Activated naive CD4-positive, alpha-beta T cell treated with anti-CD3 and anti-CD28 coated beads, Interleukin-2, amount 50 U/mL, for 72 hours (primary cell): ENCODE measurements at regions not wholly inside any gene's neighbourhood (a gene's known extent, or its start where the extent isn't known, plus 50 kb on each side); places are given as distances from the start of the nearest gene placed in this dataset.
A peak's percentile ranks its signal among the peaks of the same experiment; 100 is the strongest.
"Not testable (repeated sequence)": the region's sequence is repeated elsewhere in the genome, so short reads cannot be mapped to it uniquely, and the experiment has no call there.

Experiments
- ATAC-seq, 2 donors: fragments of 150-1000 bp; cut with Tn5 transposase; 2 replicates each; pipeline ENCODE4 v1.10.0; 2021; ENCODE audit warnings: mild to moderate bottlenecking in 2 of 2, moderate library complexity in 2 of 2
- DNase-seq, 2 donors: peaks; one replicate each; pipeline ENCODE4 v3.0.0; 2021 to 2022; ENCODE audit warnings: low spot score in 2 of 2
- H3K27ac Mint-ChIP-seq, 2 donors: one replicate each; pipeline ENCODE4 v1.8.0; 2022; ENCODE audit warnings: mild to moderate bottlenecking in 2 of 2, mixed read lengths in 2 of 2
- H3K36me3 Mint-ChIP-seq, 2 donors: one replicate each; pipeline ENCODE4 v1.8.0; 2022; ENCODE audit warnings: mixed read lengths in 2 of 2
- H3K9me3 Mint-ChIP-seq, 2 donors: one replicate each; pipeline ENCODE4 v1.8.0; 2022; ENCODE audit warnings: mixed read lengths in 2 of 2

DNA sequence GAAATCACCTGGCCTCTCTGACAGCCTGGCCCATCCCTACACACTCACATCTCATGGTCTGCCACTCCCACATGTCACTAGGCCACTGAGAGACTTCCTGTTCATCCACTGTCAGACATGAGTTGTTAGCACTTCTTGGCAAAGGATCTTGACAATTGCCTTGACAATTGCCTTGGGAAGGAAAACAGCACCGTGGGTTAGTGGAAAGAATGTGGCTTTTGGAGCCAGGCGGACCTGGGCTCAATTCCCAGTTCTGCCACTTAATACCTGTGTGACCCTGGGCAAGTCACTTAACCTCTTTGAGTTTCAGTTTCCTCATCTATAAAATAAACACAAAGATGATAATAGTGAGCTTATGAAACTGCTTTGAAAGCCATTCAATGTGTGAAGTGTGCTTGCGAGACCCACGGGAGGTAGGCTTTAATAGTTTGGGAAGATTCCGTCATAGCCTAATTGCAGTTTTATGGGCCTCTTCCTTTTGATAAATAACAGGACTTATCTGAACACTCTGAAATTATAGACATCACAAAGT lies 250.4 kb downstream of the C12orf75 start:
- Mint-ChIP-seq H3K27ac (no peak overlapping the region), H3K36me3 (no peaks in the 10 kb centered on the region), H3K9me3 (no peaks in the 10 kb centered on the region)
- DNase-seq (no peak), ATAC-seq (no peak)

DNA sequence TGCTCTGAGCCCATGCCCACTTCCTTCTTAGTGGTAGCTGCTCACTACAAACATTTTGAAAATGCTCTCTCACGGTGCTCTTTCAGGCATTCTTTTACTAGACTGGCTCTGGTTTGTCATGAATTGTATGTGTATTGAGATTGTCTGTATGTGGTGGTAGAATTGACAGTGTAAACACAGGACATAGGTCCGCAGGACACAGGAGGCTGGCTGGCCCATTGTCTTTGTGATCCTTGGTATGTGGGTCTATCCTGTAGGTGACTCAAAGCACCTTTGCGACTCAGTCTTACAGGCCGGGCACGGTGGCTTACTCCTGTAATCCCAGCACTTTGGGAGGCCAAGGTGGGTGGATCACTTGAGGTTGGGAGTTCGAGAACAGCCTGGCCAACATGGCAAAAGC lies 250.9 kb downstream of the C12orf75 start:
- Mint-ChIP-seq H3K9me3 (peaks cover 0 to 3% of the 10 kb centered on the region in 2 donors), H3K36me3 (no peaks in the 10 kb centered on the region), H3K27ac (no peak overlapping the region)
- DNase-seq = no peak
- no peak for ATAC-seq

DNA sequence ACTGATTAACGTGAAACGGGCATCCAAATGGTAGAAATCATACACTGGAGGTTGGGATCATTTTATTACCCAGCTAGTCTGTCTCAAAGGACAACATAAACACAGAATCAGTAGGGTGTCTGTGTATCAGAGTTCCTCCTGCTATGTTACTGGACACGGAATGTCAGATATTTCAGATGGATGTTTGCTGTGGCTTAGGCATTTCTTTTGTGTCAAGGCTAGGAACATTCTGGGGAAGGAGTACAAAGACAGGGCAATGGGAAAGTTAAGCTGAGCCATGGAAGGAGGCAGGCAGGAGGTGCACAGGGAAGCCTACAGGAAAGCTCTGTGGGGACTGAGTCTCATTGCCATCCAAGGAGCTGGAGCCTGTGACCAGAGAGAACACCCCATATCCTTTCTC lies 254.6 kb downstream of the C12orf75 start:
- no peak for ATAC-seq
- no peak for DNase-seq
- Mint-ChIP-seq H3K27ac (no peak overlapping the region), H3K9me3 (peaks cover 0 to 3% of the 10 kb centered on the region in 2 donors), H3K36me3 (no peaks in the 10 kb centered on the region)

DNA sequence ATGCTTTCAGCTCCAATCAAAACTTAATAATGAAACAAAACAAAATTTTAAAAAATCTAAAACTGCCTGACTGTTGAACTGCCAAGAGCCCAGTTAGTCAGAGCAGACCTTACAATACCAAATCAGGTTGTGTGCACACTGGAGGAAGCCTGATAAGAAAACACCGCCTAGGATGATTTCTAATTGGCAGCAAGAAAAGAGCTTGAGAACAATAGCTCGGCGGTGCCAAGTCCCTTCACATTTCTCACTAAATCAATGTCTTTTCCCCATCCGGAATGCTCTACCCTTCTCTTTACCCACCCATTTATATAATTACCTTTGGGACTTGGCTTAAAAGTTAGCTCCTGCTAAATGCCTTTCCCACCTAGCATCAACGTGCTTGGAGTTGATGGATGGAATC lies 256.7 kb downstream of the C12orf75 start:
- no peak for DNase-seq
- Mint-ChIP-seq H3K9me3 (peaks cover 0 to 3% of the 10 kb centered on the region in 2 donors), H3K36me3 (no peaks in the 10 kb centered on the region), H3K27ac (no peak overlapping the region)
- no peak for ATAC-seq

DNA sequence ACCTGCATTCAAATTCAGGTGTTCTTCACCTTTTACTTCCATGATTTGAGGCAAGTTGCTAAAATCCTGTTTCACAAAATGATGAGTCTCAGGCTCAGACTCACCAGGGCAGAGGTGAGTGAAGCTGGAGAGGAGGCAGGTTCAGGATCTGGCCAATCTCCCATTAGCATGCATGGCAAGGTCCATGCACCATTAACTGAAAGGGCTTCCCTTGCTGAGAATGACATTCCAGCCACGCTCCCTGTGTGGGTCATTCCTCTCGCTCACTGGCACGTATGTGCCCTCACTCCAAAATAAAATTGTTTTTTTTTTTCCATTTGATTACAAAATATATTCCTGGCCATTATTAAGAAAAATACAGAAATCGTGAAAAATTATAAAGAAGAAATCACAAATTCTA lies 257.6 kb downstream of the C12orf75 start:
- DNase-seq (no peak), ATAC-seq (no peak)
- no peak overlapping the region for H3K27ac Mint-ChIP-seq
- H3K9me3 Mint-ChIP-seq = peaks cover 0 to 3% of the 10 kb centered on the region in 2 donors
- no peaks in the 10 kb centered on the region for H3K36me3 Mint-ChIP-seq

DNA sequence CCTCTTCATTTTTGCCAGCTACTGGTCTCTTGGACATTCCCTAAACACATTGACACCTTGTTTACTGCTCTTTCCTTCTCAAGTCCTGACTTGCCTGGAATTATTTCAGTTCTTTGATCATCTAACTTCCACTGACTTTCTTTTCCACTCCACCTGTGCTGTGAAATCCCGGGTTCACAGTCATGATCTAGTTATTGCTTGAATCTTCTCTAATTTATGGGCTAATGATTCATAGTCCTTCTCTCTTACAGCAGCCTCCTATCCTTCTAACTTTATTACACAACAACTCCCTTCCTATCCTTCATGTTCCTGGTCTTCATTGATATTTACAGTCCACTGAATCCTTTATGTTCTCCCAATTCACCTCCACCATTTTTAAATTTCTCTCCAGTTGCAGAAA lies 260.1 kb downstream of the C12orf75 start:
- DNase-seq (no peak), ATAC-seq (no peak)
- peaks cover 3 to 6% of the 10 kb centered on the region in 2 donors for H3K9me3 Mint-ChIP-seq
- no peak overlapping the region for H3K27ac Mint-ChIP-seq
- no peaks in the 10 kb centered on the region for H3K36me3 Mint-ChIP-seq

DNA sequence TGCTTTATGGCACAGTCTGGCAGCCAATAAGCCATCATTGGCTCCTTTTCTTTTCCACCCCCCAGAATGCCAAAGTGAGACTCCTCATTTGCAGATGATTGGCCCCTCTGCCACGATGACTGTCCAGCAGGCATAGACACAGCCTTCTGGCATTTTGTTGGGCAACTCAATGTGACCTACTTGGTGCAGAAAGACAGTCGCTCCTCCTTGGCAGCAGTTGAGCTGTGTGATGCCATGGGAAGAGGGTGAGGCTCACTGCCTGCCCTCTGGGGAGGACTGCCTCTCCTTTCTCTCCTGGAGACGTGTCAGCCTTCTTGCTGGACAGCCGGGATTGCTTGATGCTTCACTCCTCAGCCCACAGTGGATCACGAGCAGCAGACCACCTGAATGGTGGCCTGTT lies 264.9 kb downstream of the C12orf75 start:
- H3K27ac Mint-ChIP-seq = no peak overlapping the region
- peaks cover 0 to 6% of the 10 kb centered on the region in 2 donors for H3K9me3 Mint-ChIP-seq
- H3K36me3 Mint-ChIP-seq = no peaks in the 10 kb centered on the region
- no peak for DNase-seq
- ATAC-seq = no peak

DNA sequence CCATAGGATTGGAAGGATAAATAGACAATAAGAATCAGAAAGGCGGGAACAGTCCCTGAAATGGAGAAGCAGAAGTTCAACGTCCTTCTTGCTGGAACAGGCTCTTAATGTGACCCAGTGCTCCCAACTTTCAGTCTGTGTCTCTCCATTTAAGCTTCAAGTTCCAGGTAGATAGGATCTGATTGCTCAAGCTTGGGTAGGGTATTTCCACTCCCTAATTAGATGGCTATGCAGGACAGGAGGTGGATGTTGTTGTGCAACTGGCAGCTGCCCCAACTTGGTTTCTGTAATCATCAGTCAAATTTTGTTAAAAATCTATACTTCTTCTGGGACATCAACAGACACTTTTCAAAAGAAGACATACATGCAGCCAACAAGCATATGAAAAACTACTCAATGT lies 266.2 kb downstream of the C12orf75 start:
- no peak for ATAC-seq
- Mint-ChIP-seq H3K36me3 (no peaks in the 10 kb centered on the region), H3K27ac (no peak overlapping the region), H3K9me3 (peaks cover 0 to 6% of the 10 kb centered on the region in 2 donors)
- DNase-seq = no peak

DNA sequence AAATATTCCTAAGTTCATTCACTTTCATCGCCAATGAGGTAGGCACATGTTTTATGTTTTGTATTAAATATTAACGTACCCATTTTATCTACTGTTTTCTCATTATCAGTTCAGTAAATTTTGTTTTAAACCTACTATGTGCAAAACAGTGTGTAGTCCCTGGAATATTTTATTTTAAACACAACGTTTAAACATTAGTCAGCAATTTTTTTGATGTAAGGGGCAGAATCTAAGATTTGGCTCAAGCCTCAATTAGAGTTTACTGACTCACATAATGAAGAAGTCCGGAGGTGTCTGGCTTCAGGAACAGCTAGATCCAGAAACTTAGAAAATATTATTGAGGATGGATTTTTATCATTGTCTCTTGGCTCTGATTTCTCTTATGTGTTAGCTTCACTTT lies 267.5 kb downstream of the C12orf75 start:
- Mint-ChIP-seq H3K27ac (no peak overlapping the region), H3K9me3 (peaks cover 0 to 7% of the 10 kb centered on the region in 2 donors), H3K36me3 (no peaks in the 10 kb centered on the region)
- DNase-seq (no peak), ATAC-seq (no peak)

DNA sequence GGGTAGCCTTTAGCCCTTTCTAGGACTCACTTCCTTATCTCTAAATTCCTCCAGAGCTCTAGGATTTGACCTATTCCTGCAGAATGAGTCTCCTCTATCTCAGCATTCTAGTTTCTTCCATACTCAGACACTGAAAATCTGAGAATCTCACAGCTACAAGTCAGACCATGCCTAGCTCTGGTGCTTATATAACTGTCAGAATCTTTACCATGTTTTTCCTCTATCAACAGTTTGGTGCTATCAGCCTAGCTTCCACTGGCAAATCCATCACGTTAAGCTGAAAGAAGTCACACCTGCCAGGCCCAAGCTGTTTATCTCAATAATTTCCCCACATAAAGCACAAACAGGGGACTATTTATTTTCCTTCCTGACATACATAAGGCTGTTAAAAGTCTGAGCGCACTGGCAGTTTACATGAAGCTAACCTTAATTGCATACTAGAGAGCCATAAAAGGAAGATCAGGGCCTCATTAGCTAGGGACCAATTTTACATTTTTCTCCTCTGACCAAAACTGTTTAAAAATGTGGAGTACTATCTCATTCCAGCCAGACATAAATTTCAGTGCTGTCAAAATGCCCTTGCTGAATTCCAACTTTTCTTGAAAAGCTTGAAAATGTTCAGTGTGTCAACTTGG lies 270.5 kb downstream of the C12orf75 start:
- no peak overlapping the region for H3K27ac Mint-ChIP-seq
- ATAC-seq (no peak), DNase-seq (no peak)
- no peaks in the 10 kb centered on the region for H3K36me3 Mint-ChIP-seq
- peaks cover 0 to 3% of the 10 kb centered on the region in 2 donors for H3K9me3 Mint-ChIP-seq

DNA sequence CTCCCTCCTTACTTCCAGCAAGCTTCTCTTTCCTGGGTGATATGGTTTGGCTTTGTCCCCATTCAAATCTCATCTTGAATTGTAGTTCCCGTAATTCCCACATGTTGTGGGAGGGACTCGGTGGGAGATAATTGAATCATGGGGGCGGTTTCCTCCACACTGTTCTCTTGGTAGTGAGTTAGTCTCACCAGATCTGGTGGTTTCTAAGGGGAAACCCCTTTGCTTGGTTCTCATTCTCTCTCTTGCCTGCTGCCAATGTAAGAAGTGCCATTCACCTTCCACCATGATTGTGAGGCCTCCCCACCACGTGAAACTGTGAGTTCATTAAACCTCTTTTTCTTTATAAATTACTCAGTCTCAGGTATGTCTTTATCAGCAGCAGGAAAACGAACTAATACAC lies 271.8 kb downstream of the C12orf75 start:
- H3K27ac Mint-ChIP-seq, H3K36me3 Mint-ChIP-seq, H3K9me3 Mint-ChIP-seq, DNase-seq: not testable (repeated sequence)
- ATAC-seq = peak in 1 of 2 donors; percentile 28

DNA sequence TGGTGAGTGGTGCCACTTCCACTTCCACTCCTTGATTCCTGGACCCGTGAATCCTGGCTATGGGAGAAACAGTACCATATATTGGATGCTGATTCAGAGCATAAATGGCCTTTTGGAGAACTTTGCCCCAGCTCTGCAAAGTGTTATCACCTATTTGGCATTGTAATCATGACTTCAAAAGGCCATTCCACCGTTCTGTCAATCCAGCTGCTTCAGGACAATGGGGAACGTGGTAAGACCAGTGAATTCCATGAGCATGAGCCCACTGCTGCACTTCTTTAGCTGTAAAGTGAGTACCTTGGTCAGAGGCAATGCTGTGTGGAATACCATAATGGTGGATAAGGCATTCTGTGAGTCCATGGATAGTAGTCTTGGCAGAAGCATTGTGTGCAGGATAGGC lies 273.8 kb downstream of the C12orf75 start:
- DNase-seq, ATAC-seq, H3K27ac Mint-ChIP-seq, H3K9me3 Mint-ChIP-seq, H3K36me3 Mint-ChIP-seq: not testable (repeated sequence)

DNA sequence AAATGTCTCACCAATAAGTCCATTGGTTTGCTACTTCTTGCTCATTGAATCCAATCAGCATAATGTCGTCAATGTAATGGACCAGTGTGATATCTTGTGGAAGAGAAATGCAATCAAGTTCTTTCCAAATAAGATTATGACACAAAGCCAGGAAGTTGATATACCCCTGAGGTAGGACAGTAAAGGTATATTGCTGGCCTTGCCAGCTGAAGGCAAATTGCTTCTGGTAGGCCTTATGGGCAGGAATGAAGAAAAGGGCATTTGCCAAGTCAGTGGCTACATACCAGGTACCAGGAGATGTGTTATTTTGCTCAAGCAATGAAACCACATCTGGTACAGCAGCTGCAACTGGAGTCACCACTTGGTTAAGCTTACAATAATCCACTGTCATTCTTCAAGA lies 276.1 kb downstream of the C12orf75 start:
- H3K27ac Mint-ChIP-seq, ATAC-seq, DNase-seq: not testable (repeated sequence)

DNA sequence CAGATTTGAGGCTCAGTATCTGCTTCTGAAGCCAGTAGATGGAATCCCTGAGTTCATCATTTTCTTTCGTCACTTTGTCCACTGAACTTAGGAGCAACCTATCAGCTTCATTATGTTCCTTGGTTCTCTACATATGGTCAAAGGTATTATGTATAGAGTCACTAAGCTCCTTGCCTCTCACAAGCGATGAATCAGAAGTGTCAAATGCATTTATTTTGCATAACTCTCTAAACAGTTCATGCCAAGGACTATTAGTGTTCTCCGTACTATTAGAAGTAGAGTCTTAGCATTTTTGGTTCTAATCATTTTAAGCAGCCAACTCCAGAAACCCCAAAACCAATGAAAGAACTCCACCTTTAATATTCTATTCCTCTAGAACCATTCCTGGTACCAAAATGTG lies 278.5 kb downstream of the C12orf75 start:
- not testable (repeated sequence) for H3K36me3 Mint-ChIP-seq, H3K27ac Mint-ChIP-seq, H3K9me3 Mint-ChIP-seq, DNase-seq, ATAC-seq

More for the DNA sequence above, 276.1 kb downstream of the C12orf75 start:
- not testable (repeated sequence) for H3K9me3 Mint-ChIP-seq, H3K36me3 Mint-ChIP-seq

DNA sequence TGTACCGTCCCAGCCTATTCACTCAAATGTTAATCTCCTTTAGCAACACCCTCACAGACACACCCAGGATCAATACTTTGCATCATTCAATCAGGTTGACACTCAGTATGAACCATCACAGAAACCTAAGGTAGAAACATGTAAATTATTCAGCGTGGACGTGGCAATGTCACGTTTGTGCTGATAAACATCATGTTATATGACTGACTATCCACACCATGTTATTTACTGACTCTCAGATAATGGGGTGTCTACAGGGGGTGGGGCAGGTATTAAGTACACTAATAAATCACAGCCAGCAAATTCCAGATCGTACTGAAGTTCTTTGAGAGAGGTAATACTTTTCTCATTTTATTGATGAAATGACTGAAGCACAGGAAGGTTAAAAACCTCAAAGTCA lies 280.0 kb downstream of the C12orf75 start:
- no peak overlapping the region for H3K27ac Mint-ChIP-seq
- DNase-seq (no peak), ATAC-seq (no peak)
- no peaks in the 10 kb centered on the region for H3K36me3 Mint-ChIP-seq
- H3K9me3 Mint-ChIP-seq = no peaks in the 10 kb centered on the region

DNA sequence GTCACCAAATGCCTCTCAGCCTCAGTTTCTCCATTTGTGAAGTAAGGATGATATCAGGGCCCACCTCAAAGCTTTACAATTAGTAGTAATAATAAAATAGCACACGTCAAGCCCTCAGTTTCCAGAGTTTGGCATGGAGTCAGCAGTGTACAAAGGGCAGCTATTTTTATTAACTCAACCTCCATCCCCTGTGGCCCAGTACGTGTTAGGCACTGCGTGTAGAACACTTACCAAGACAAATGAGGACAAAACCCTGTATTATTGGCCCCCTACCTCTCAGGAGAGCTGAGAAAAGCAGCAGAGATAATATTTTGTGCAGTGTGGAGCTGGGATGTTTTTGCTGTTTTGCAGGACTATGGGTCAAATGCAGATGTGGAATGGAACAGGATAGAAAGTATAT lies 280.8 kb downstream of the C12orf75 start:
- DNase-seq = no peak
- Mint-ChIP-seq H3K27ac (no peak overlapping the region), H3K36me3 (no peaks in the 10 kb centered on the region), H3K9me3 (no peaks in the 10 kb centered on the region)
- no peak for ATAC-seq

DNA sequence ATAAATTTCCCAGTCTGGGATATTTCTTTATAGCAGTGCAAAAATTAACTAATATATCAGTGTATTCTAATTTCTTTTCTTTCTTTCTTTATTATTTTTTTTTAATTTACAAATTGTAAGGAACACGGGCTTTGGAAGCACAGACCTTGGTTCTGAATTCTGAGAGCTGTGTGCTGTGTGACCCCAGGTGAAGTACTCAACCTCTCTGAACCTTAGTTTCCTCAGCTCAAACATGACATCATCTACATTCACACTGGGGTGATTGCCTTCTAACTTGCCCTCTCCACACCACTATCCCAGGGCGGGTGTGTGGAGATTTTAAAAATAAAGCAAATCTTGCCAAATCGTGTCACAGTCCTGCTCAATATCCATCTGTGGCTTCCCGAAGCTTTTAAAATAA lies 282.8 kb downstream of the C12orf75 start:
- H3K27ac Mint-ChIP-seq = no peak overlapping the region
- H3K36me3 Mint-ChIP-seq = no peaks in the 10 kb centered on the region
- no peak for DNase-seq
- H3K9me3 Mint-ChIP-seq = no peaks in the 10 kb centered on the region
- no peak for ATAC-seq

DNA sequence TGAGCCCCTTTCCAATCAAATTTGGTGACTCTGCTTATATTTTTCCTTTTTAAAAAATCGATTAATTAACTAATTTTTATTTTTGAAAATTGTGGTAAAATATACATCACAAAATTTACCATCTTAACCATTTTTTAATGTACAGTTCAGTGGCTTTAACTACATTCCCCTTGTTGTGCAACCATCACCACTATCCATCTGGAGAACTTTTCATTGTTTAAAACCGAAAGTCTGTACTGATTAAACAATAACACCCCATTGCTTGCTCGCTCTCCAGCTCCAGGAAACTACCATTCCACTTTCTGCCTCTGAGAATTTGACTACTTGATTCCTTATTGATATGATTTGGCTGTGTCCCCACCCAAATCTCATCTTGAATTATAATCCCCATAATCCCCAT lies 283.4 kb downstream of the C12orf75 start:
- H3K27ac Mint-ChIP-seq = no peak overlapping the region
- ATAC-seq (no peak), DNase-seq (no peak)
- no peaks in the 10 kb centered on the region for H3K9me3 Mint-ChIP-seq
- H3K36me3 Mint-ChIP-seq = no peaks in the 10 kb centered on the region
